ENCODE measurements at regions not wholly inside any gene's neighbourhood (a gene's known extent, or its start where the extent isn't known, plus 50 kb on each side); places are given as distances from the start of the nearest gene placed in this dataset.

GRCh38 chr11:95595973-95596489 is 193.6 kb downstream of the FAM76B start:
- H3K27me3 ChIP-seq (ENCODE audit: low read length) = no peaks in the 10 kb centered on the region; the same call in 1 of the 2 replicates
- no peaks in the 10 kb centered on the region for H3K9me2 ChIP-seq (replicated peaks; ENCODE audit: insufficient read depth, low read length)
- no peaks in the 10 kb centered on the region for H3K9me3 ChIP-seq (ENCODE audit: low read length)
- no peaks in the 10 kb centered on the region for H3K79me2 ChIP-seq (ENCODE audit: low read length)
- H3K27ac ChIP-seq (ENCODE audit: low read length) = no peak overlapping the region
- no peak overlapping the region for H3K9ac ChIP-seq (ENCODE audit: low read length)
- H3K4me3 ChIP-seq (ENCODE audit: low read length) = no peak overlapping the region
- H3K4me1 ChIP-seq (ENCODE audit: low read length) = no peaks in the 10 kb centered on the region
- no peaks in the 10 kb centered on the region for H3K36me3 ChIP-seq (ENCODE audit: insufficient read depth, low read length)
- H4K20me1 ChIP-seq (ENCODE audit: insufficient read depth, low read depth, low read length) = no peaks in the 10 kb centered on the region
- DNase-seq = no peak
- H2AFZ ChIP-seq (ENCODE audit: low read length) = no peak overlapping the region
- no peak overlapping the region for H3K4me2 ChIP-seq (ENCODE audit: low read depth, low read length, poor library complexity, severe bottlenecking)

GRCh38 chr11:95595541-95595940 is 194.0 kb downstream of the FAM76B start:
- H3K4me3 ChIP-seq (ENCODE audit: low read length) = no peak overlapping the region
- no peaks in the 10 kb centered on the region for H3K79me2 ChIP-seq (ENCODE audit: low read length)
- no peaks in the 10 kb centered on the region for H3K9me2 ChIP-seq (replicated peaks; ENCODE audit: insufficient read depth, low read length)
- H2AFZ ChIP-seq (ENCODE audit: low read length) = no peak overlapping the region
- no peaks in the 10 kb centered on the region for H3K36me3 ChIP-seq (ENCODE audit: insufficient read depth, low read length)
- H3K9ac ChIP-seq (ENCODE audit: low read length) = no peak overlapping the region
- no peak overlapping the region for H3K27ac ChIP-seq (ENCODE audit: low read length)
- DNase-seq = no peak
- H3K27me3 ChIP-seq (ENCODE audit: low read length) = no peaks in the 10 kb centered on the region; the same call in 1 of the 2 replicates
- no peak overlapping the region for H3K4me2 ChIP-seq (ENCODE audit: low read depth, low read length, poor library complexity, severe bottlenecking)
- no peaks in the 10 kb centered on the region for H3K4me1 ChIP-seq (ENCODE audit: low read length)
- H3K9me3 ChIP-seq (ENCODE audit: low read length) = no peaks in the 10 kb centered on the region
- H4K20me1 ChIP-seq (ENCODE audit: insufficient read depth, low read depth, low read length) = no peaks in the 10 kb centered on the region

GRCh38 chr11:95593111-95593510 is 196.5 kb downstream of the FAM76B start:
- H4K20me1 ChIP-seq (ENCODE audit: insufficient read depth, low read depth, low read length) = no peaks in the 10 kb centered on the region
- no peaks in the 10 kb centered on the region for H3K9me2 ChIP-seq (replicated peaks; ENCODE audit: insufficient read depth, low read length)
- H3K27ac ChIP-seq (ENCODE audit: low read length) = no peak overlapping the region
- no peak overlapping the region for H3K4me3 ChIP-seq (ENCODE audit: low read length)
- no peak overlapping the region for H2AFZ ChIP-seq (ENCODE audit: low read length)
- no peaks in the 10 kb centered on the region; the same call in 1 of the 2 replicates for H3K27me3 ChIP-seq (ENCODE audit: low read length)
- no peaks in the 10 kb centered on the region for H3K4me1 ChIP-seq (ENCODE audit: low read length)
- H3K79me2 ChIP-seq (ENCODE audit: low read length) = no peaks in the 10 kb centered on the region
- no peaks in the 10 kb centered on the region for H3K36me3 ChIP-seq (ENCODE audit: insufficient read depth, low read length)
- no peaks in the 10 kb centered on the region for H3K9me3 ChIP-seq (ENCODE audit: low read length)
- no peak for DNase-seq
- no peak overlapping the region for H3K4me2 ChIP-seq (ENCODE audit: low read depth, low read length, poor library complexity, severe bottlenecking)
- no peak overlapping the region for H3K9ac ChIP-seq (ENCODE audit: low read length)

- Histone ChIP-seq H3K27me3 (ENCODE audit: low read length) (no peaks in the 10 kb centered on the region), H2AFZ (ENCODE audit: low read length) (no peak overlapping the region), H3K9ac (ENCODE audit: low read length) (no peak overlapping the region), H3K4me2 (ENCODE audit: low read depth, low read length, poor library complexity, severe bottlenecking) (no peak overlapping the region), H4K20me1 (ENCODE audit: insufficient read depth, low read depth, low read length) (no peaks in the 10 kb centered on the region), H3K27ac (ENCODE audit: low read length) (no peak overlapping the region), H3K79me2 (ENCODE audit: low read length) (no peaks in the 10 kb centered on the region), H3K4me3 (ENCODE audit: low read length) (no peak overlapping the region), H3K9me3 (ENCODE audit: low read length) (no peaks in the 10 kb centered on the region), H3K4me1 (ENCODE audit: low read length) (no peaks in the 10 kb centered on the region), H3K9me2 (replicated peaks; ENCODE audit: insufficient read depth, low read length) (no peaks in the 10 kb centered on the region), H3K36me3 (ENCODE audit: insufficient read depth, low read length) (no peaks in the 10 kb centered on the region)
- no peak for DNase-seq
Measured at GRCh38 chr11:95592471-95592870, 197.1 kb downstream of the FAM76B start.

DNA sequence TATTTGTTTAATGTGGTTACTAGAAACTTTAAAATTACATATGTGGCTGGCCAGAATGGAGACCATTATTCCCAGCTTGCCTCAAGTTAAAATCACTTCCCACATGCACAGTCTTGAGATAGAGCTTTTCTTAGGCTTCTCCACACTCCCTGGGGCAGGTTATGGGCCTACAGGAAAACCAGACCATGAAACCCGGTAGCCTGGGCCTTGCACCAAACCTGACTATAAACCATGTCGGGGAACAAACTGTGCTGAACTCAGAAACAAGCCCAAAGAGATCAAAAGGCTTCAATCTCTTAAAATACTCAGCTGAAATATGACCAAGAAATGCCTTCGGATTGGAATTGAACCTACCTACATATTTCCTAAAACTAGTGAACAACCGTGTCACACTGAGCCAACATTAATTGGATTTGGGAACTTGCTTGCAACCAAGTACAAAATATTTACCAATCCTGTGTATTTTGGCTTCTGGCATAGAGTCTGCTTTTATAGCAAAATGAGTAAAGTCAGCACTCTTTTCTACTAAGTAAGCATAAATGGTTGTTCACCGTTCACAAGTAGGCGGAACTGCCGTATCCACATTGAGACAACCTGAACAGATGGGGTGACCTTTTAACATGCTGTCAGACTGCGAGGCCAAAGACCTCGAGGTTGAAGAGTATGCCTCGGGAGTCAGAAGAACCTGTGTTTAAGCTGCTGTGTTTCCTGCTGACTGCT is 199.5 kb downstream of the FAM76B start:
- no peak for DNase-seq
- Histone ChIP-seq H2AFZ (ENCODE audit: low read length) (no peak overlapping the region), H3K79me2 (ENCODE audit: low read length) (no peaks in the 10 kb centered on the region)

GRCh38 chr11:95588821-95589220 is 200.8 kb downstream of the FAM76B start:
- no peak overlapping the region for H3K4me3 ChIP-seq (ENCODE audit: low read length)
- no peaks in the 10 kb centered on the region for H3K27me3 ChIP-seq (ENCODE audit: low read length)
- no peaks in the 10 kb centered on the region for H3K79me2 ChIP-seq (ENCODE audit: low read length)
- no peak overlapping the region for H3K4me2 ChIP-seq (ENCODE audit: low read depth, low read length, poor library complexity, severe bottlenecking)
- no peaks in the 10 kb centered on the region for H4K20me1 ChIP-seq (ENCODE audit: insufficient read depth, low read depth, low read length)
- no peak overlapping the region for H2AFZ ChIP-seq (ENCODE audit: low read length)
- no peak overlapping the region for H3K9ac ChIP-seq (ENCODE audit: low read length)
- H3K27ac ChIP-seq (ENCODE audit: low read length) = no peak overlapping the region
- H3K9me2 ChIP-seq (replicated peaks; ENCODE audit: insufficient read depth, low read length) = no peaks in the 10 kb centered on the region
- no peak for DNase-seq
- H3K9me3 ChIP-seq (ENCODE audit: low read length) = no peaks in the 10 kb centered on the region
- H3K36me3 ChIP-seq (ENCODE audit: insufficient read depth, low read length) = no peaks in the 10 kb centered on the region
- H3K4me1 ChIP-seq (ENCODE audit: low read length) = no peaks in the 10 kb centered on the region

More for the DNA sequence above, 199.5 kb downstream of the FAM76B start:
- no peaks in the 10 kb centered on the region for H3K9me3 ChIP-seq (ENCODE audit: low read length)
- H3K4me3 ChIP-seq (ENCODE audit: low read length) = no peak overlapping the region
- no peaks in the 10 kb centered on the region for H3K9me2 ChIP-seq (replicated peaks; ENCODE audit: insufficient read depth, low read length)
- H3K4me2 ChIP-seq (ENCODE audit: low read depth, low read length, poor library complexity, severe bottlenecking) = no peak overlapping the region
- H3K27ac ChIP-seq (ENCODE audit: low read length) = no peak overlapping the region
- no peaks in the 10 kb centered on the region for H4K20me1 ChIP-seq (ENCODE audit: insufficient read depth, low read depth, low read length)
- no peaks in the 10 kb centered on the region for H3K27me3 ChIP-seq (ENCODE audit: low read length)
- H3K4me1 ChIP-seq (ENCODE audit: low read length) = no peaks in the 10 kb centered on the region
- H3K9ac ChIP-seq (ENCODE audit: low read length) = no peak overlapping the region
- no peaks in the 10 kb centered on the region for H3K36me3 ChIP-seq (ENCODE audit: insufficient read depth, low read length)

DNA sequence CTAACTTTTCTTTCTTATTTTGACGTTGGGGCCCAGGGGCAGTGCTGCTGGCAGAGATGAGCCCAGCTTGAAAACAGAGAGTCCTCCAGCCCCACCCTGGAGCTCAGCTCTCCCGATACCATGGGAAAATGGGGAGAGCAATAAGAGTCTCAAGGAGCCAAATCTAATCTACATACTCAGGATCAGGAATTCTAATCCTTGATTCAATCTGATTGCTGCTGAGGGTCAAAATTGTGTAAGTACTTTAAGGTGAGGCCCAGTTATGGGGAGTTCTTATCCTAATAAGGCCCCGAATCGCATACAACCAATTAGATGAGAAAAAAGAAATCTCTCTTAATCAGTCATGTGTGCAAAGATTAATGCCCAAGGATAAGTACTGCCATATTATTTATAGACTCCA is 202.9 kb downstream of the FAM76B start:
- Histone ChIP-seq H3K9me2 (replicated peaks; ENCODE audit: insufficient read depth, low read length) (no peaks in the 10 kb centered on the region), H3K79me2 (ENCODE audit: low read length) (no peaks in the 10 kb centered on the region), H2AFZ (ENCODE audit: low read length) (no peak overlapping the region), H3K9me3 (ENCODE audit: low read length) (no peaks in the 10 kb centered on the region), H3K4me3 (ENCODE audit: low read length) (no peak overlapping the region), H3K4me2 (ENCODE audit: low read depth, low read length, poor library complexity, severe bottlenecking) (no peak overlapping the region), H4K20me1 (ENCODE audit: insufficient read depth, low read depth, low read length) (no peaks in the 10 kb centered on the region), H3K9ac (ENCODE audit: low read length) (no peak overlapping the region), H3K27ac (ENCODE audit: low read length) (no peak overlapping the region), H3K4me1 (ENCODE audit: low read length) (no peaks in the 10 kb centered on the region), H3K36me3 (ENCODE audit: insufficient read depth, low read length) (no peaks in the 10 kb centered on the region), H3K27me3 (ENCODE audit: low read length) (no peaks in the 10 kb centered on the region)
- DNase-seq = no peak

GRCh38 chr11:95586155-95586554 is 203.4 kb downstream of the FAM76B start:
- Histone ChIP-seq H3K79me2 (ENCODE audit: low read length) (no peaks in the 10 kb centered on the region), H3K27me3 (ENCODE audit: low read length) (no peaks in the 10 kb centered on the region), H2AFZ (ENCODE audit: low read length) (no peak overlapping the region), H3K4me2 (ENCODE audit: low read depth, low read length, poor library complexity, severe bottlenecking) (no peak overlapping the region), H3K27ac (ENCODE audit: low read length) (no peak overlapping the region), H4K20me1 (ENCODE audit: insufficient read depth, low read depth, low read length) (no peaks in the 10 kb centered on the region), H3K36me3 (ENCODE audit: insufficient read depth, low read length) (no peaks in the 10 kb centered on the region), H3K9me3 (ENCODE audit: low read length) (no peaks in the 10 kb centered on the region), H3K9ac (ENCODE audit: low read length) (no peak overlapping the region), H3K4me1 (ENCODE audit: low read length) (no peaks in the 10 kb centered on the region), H3K4me3 (ENCODE audit: low read length) (no peak overlapping the region), H3K9me2 (replicated peaks; ENCODE audit: insufficient read depth, low read length) (no peaks in the 10 kb centered on the region)
- no peak for DNase-seq
